Left ventricle myocardium superior (tissue), 1 donor: ENCODE measurements at regions not wholly inside any gene's neighbourhood (a gene's known extent, or its start where the extent isn't known, plus 50 kb on each side); places are given as distances from the start of the nearest gene placed in this dataset.
"Not testable (repeated sequence)": the region's sequence is repeated elsewhere in the genome, so short reads cannot be mapped to it uniquely, and the experiment has no call there.

Source experiments
- ATAC-seq: fragments of 200-7000 bp; cut with Tn5 transposase; one replicate; pipeline ENCODE4 v1.9.1; 2020; ENCODE audit warnings: mild to moderate bottlenecking, moderate library complexity
- DNase-seq: peaks from one replicate; pipeline ENCODE4 v3.0.0-alpha.2; 2020
- intact Hi-C: fragments of 100-400 bp; cut with micrococcal nuclease; formaldehyde crosslinking; loops from one replicate; pipeline ENCODE4 v1.11.0; 2022
- donor health status: DM: no; HTN: yes; CAD: no; lungs with severe emphysema.

DNA sequence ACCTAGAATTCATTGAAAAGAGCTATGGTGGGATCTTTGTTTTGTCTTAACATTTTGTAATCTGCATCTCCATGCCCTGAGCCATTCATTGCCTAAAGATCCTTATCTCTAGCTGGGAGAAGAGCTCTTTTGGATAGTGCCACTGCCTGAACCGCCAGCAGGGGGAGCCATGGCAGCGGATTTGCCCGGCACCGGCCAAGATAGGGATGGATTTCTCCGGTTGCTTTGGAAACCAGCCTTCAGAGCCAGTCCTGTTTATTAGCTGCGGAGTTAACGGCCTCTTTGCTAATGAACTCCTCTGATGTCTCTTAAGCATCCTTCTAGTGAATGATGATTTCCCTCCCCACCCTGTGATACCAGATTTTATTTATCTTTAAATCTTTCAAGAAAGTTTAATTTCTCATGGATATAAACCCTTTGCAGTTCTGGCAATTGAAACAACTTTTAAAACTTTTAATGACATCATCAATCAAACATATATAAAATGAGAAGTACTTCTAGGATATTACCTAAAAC is 58.2 kb upstream of the LYZL2 start:
- ATAC-seq = peak; percentile 68
- intact Hi-C loops = no loop called here
- DNase-seq = peak; percentile 77

DNA sequence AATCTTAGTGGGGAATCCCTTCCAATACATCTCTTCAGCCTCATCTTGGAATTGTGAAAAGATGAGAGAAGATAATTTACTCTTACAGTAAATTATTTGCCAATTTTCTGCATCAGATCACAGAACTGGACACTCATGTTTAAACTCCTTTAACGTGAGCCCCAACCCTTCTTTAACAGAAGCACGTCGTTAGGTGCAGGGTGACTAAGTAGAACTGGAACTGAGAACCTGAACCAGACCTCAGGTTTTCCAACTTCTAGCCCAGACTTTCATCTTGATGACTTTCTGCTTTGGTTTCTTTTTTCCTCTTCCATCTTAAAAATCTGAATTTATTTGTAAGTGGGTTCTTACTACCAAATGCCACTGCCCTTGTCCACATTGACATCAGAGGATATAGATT is 57.2 kb upstream of the LYZL2 start:
- no peak for DNase-seq
- intact Hi-C loops = no loop called here
- ATAC-seq = no peak

DNA sequence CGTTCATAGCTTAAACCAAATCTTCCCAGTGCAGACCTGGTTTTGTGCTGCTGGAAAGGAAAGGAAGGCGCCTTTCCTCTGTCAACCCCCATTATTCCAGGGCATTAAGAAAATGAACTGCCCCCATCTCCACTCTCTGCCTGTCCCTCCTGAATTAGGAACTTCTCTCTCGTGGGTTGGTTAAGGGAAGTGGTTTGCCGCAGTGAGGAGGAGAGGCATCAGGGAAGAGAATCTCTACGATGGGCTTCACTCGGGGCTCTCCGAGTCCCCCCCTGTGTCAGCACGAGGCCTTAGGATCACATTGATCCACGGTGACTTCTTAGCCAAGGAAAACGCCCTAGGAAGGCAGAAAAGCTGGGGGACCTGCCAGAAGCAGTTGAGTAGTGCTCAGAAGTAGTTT is 53.9 kb upstream of the LYZL2 start:
- intact Hi-C loops = no loop called here
- DNase-seq (no peak), ATAC-seq (no peak)

DNA sequence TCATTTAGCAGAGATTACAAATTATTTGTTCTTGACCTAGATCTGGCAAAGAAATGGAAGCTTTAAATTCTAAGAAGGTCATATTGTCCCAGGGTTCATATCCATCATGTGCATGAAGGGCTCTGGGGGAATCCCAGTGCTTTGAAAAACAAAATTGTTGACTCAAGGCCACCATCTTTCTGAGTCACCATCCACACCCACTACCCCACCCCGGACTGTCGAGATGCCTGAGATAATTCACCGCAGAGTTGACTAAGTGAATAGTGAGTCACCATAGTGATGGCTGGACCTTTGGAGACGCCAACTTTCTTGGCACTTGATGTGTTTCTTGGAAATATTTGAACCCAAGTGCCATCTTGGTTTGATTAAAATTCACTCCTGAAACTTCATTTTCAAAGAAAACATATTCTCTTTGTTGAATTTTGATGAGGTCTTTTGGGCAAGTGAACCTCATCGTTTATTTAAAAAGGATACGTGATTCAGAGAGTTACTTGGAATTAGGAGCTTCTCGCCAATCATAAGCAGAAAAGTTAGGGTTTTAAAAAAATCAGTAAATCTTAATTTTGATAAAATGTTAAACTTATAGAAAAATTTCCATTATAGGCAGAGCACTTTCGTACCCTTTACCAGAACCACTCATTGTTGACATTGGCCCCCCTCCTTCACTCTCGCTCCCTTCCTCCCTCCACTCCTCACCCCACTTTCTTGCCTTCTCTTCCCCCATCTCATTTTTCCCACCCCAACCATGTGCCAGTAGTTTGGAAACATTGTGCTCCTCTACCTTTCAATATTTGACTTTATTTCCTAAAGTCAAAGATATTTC is 53.0 kb upstream of the LYZL2 start:
- DNase-seq, intact Hi-C loops, ATAC-seq: not testable (repeated sequence)

DNA sequence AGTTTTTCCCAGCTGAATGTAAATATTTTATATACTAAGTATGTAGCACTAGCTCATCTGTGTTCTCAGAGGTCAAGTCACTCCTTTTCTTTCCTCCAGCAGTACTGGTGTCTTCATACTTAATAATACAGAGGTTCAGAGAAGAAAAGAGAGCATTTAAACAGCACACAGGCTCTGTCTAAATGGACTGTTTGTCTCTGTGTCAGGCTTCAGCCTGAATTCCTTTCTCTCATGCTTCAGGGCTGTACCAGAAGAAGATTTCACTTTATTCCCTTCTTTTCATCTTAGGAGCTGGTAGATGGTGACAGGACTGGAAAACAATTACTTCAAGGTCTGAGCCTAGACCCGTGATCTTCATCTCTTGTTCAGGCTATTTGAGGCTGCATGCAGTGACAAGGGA is 51.4 kb upstream of the LYZL2 start:
- ATAC-seq = no peak
- intact Hi-C loops = no loop called here
- no peak for DNase-seq
